ENCODE measurements at regions not wholly inside any gene's neighbourhood (a gene's known extent, or its start where the extent isn't known, plus 50 kb on each side); places are given as distances from the start of the nearest gene placed in this dataset.

- no peak for TF ChIP-seq GATA2 (IDR thresholded peaks at IDR 0.05; ENCODE audit: low read depth, low read length)
- no peak for TF ChIP-seq GATA3 (IDR thresholded peaks at IDR 0.05; ENCODE audit: low read depth, low read length)
These were observed 78.9 kb upstream of the SCN7A start for GRCh38 chr2:166572937-166573336.

GRCh38 chr2:166568409-166568808, 74.4 kb upstream of the SCN7A start:
- TF ChIP-seq GATA2 (IDR thresholded peaks at IDR 0.05; ENCODE audit: low read depth, low read length) = no peak
- TF ChIP-seq GATA3 (IDR thresholded peaks at IDR 0.05; ENCODE audit: low read depth, low read length) = no peak

- TF ChIP-seq GATA3 (IDR thresholded peaks at IDR 0.05; ENCODE audit: low read depth, low read length) (no peak), GATA2 (IDR thresholded peaks at IDR 0.05; ENCODE audit: low read depth, low read length) (no peak)
These were observed 71.5 kb upstream of the SCN7A start for GRCh38 chr2:166565501-166565900.

DNA sequence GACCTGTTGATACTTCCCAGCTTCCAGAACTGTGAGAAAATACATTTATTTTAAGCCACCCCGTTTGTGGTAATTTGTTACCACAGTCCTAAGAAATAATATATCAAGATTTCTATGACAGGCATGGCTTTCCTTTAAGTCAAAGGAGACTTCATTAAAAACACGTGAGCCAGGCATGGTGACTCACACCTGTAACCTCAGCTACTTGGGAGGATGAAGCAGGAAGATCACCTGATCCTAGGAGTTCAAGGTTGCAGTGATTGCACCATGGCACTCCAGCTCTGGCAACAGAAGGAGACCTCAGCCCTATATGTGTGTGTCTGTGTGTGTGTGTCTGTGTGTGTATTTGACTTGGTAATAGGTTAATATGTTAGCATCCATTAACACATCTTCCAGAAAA, 69.8 kb upstream of the SCN7A start:
- TF ChIP-seq GATA3 (IDR thresholded peaks at IDR 0.05; ENCODE audit: low read depth, low read length) (no peak), GATA2 (IDR thresholded peaks at IDR 0.05; ENCODE audit: low read depth, low read length) (no peak)

DNA sequence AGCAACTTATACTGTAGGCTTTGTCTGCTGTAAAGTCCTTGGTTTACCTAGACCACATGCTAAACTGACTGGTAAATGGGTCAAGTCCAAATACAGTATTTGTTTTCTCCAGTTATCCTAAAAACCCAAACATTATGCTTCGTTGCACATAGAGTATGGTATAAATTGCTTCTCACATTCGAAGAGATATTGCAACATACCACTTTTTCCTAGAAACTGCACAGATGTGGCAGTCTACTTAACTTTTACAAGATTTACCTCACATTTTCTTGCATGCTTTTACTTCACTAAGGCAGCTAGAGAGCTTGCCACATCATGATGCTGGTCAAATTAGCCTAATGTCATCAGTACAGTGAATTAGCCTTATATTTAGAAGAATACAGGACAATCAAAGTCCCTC, 66.0 kb upstream of the SCN7A start:
- no peak for TF ChIP-seq GATA3 (IDR thresholded peaks at IDR 0.05; ENCODE audit: low read depth, low read length)
- TF ChIP-seq GATA2 (IDR thresholded peaks at IDR 0.05; ENCODE audit: low read depth, low read length) = no peak

DNA sequence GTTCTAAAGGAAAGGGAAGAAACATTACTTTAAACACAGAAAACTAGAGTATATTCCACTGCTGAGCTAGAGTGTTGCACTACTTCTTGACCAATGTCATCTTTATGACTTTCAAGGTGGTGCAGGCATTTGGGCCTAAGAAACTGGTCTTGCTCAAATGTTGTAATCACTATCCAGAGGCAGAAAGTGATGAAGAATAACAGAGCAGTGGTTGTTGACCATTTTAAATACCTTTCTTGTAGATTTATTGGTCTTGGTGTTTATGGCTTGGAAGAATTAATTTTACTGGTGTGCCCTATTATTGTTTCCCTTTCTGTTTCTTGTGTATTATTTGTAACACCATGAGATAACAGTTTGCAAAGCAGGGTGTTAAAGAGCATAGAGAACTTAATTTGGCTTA, 56.9 kb upstream of the SCN7A start:
- TF ChIP-seq GATA3 (IDR thresholded peaks at IDR 0.05; ENCODE audit: low read depth, low read length) (no peak), GATA2 (IDR thresholded peaks at IDR 0.05; ENCODE audit: low read depth, low read length) (no peak)

DNA sequence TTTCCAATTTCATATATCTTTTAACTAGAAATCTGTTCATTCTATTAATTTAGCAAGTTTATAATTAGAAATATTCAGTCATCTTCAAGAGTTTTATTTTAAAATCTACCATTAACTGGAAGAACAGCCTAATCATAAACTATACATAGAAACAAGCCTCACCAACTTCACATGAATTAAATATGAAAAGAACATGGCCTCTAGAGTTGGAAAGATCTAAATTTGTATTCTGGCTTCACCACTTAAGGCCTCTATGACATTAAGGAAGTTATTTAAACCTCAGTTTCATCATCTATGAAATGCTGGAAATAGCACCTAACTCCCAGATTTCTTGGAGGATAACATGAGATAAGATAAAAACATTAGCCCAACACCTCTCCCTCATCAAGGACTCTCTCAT, 51.4 kb upstream of the SCN7A start:
- TF ChIP-seq GATA3 (IDR thresholded peaks at IDR 0.05; ENCODE audit: low read depth, low read length) (no peak), GATA2 (IDR thresholded peaks at IDR 0.05; ENCODE audit: low read depth, low read length) (no peak)

Measured in SH-SY5Y (cell line).